ENCODE measurements at regions not wholly inside any gene's neighbourhood (a gene's known extent, or its start where the extent isn't known, plus 50 kb on each side); places are given as distances from the start of the nearest gene placed in this dataset.

- no peak for TF ChIP-seq EP300 (conservative IDR thresholded peaks at IDR 0.05; ENCODE audit: poor library complexity, severe bottlenecking)
- no peak for TF ChIP-seq CTCF (IDR thresholded peaks at IDR 0.05; ENCODE audit: poor library complexity, severe bottlenecking)
- TF ChIP-seq RAD21 (conservative IDR thresholded peaks at IDR 0.05) = no peak
- no peak for TF ChIP-seq EZH2 (IDR thresholded peaks at IDR 0.05; ENCODE audit: borderline replicate concordance, insufficient read depth, low read length, poor library complexity, severe bottlenecking)
- no peak for TF ChIP-seq POLR2AphosphoS5 (IDR thresholded peaks at IDR 0.05)
- TF ChIP-seq SMC3 (conservative IDR thresholded peaks at IDR 0.05; ENCODE audit: poor library complexity) = no peak
- no peak for TF ChIP-seq REST (IDR thresholded peaks at IDR 0.05; ENCODE audit: borderline replicate concordance)
These were observed 121.7 kb upstream of the SPRED1 start for GRCh38 chr15:38130740-38131498.

Measured in neural cell (in vitro differentiated cells).